Astrocyte (in vitro differentiated cells and primary cell): ENCODE measurements at regions not wholly inside any gene's neighbourhood (a gene's known extent, or its start where the extent isn't known, plus 50 kb on each side); places are given as distances from the start of the nearest gene placed in this dataset.

Source experiments
- EZH2 ChIP-seq: IDR thresholded peaks from 2 replicates; pipeline ENCODE4 v1.6.1; 2012; ENCODE audit warnings: mild to moderate bottlenecking, low read length, inconsistent platforms; ENCODE audit not compliant: insufficient read depth
- TF ChIP-seq, protein P1 (sequence below): IDR thresholded peaks from 2 replicates; pipeline ENCODE4 v1.5.1; 2011; ENCODE audit warnings: low read depth, mild to moderate bottlenecking, inconsistent platforms, low read length, moderate library complexity; ENCODE audit not compliant: insufficient read depth

- TF ChIP-seq, protein P1, sequence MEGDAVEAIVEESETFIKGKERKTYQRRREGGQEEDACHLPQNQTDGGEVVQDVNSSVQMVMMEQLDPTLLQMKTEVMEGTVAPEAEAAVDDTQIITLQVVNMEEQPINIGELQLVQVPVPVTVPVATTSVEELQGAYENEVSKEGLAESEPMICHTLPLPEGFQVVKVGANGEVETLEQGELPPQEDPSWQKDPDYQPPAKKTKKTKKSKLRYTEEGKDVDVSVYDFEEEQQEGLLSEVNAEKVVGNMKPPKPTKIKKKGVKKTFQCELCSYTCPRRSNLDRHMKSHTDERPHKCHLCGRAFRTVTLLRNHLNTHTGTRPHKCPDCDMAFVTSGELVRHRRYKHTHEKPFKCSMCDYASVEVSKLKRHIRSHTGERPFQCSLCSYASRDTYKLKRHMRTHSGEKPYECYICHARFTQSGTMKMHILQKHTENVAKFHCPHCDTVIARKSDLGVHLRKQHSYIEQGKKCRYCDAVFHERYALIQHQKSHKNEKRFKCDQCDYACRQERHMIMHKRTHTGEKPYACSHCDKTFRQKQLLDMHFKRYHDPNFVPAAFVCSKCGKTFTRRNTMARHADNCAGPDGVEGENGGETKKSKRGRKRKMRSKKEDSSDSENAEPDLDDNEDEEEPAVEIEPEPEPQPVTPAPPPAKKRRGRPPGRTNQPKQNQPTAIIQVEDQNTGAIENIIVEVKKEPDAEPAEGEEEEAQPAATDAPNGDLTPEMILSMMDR = no peak
- no peak for TF ChIP-seq EZH2
Observed at GRCh38 chr20:4418141-4418540, 169.1 kb upstream of the ADRA1D start.
